IgD-negative memory B cell (primary cell): ENCODE measurements at regions not wholly inside any gene's neighbourhood (a gene's known extent, or its start where the extent isn't known, plus 50 kb on each side); places are given as distances from the start of the nearest gene placed in this dataset.

ENCODE experiments used
- H3K27ac Mint-ChIP-seq, 3 donors: one replicate each; pipeline ENCODE4 v1.8.0; 2020 to 2022; ENCODE audit warnings: mild to moderate bottlenecking in 3 of 3, mixed read lengths in 3 of 3, moderate library complexity in 1 of 3
- H3K27me3 Mint-ChIP-seq: one replicate; pipeline ENCODE4 v1.8.0; 2021; ENCODE audit warnings: mixed read lengths
- H3K36me3 Mint-ChIP-seq: one replicate; pipeline ENCODE4 v1.8.0; 2020; ENCODE audit warnings: mild to moderate bottlenecking, mixed read lengths
- H3K4me1 Mint-ChIP-seq, 3 donors: one replicate each; pipeline ENCODE4 v1.8.0; 2020 to 2022; ENCODE audit warnings: mixed read lengths in 3 of 3, mild to moderate bottlenecking in 1 of 3
- H3K4me3 Mint-ChIP-seq, 4 donors: one replicate each; pipeline ENCODE4 v1.8.0; 2020 to 2022; ENCODE audit warnings: mild to moderate bottlenecking in 4 of 4, mixed read lengths in 4 of 4, moderate library complexity in 3 of 4
- H3K9me3 Mint-ChIP-seq, 3 donors: one replicate each; pipeline ENCODE4 v1.8.0; 2020 to 2021; ENCODE audit warnings: mixed read lengths in 3 of 3, mild to moderate bottlenecking in 1 of 3

DNA sequence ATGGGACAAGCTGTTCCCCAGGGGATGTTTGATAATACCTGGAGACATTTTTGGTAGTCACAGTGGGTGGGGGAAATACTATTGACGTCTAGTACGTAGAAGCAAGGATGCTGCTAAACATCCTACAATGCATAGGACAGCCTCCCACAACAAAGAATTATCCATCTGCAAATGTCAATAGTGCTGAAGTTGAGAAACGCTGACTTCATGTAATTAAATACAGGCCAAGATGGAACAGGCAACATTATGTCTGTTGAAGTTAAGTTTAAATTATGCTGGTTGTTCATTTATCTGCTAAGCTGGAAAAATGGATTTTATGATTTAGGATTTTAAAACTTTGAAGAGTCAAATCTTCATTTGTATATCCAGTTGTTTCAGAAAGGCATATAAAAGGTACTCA, 341.2 kb upstream of the DYNLRB2 start:
- Mint-ChIP-seq H3K27ac (no peak overlapping the region), H3K36me3 (no peaks in the 10 kb centered on the region)

DNA sequence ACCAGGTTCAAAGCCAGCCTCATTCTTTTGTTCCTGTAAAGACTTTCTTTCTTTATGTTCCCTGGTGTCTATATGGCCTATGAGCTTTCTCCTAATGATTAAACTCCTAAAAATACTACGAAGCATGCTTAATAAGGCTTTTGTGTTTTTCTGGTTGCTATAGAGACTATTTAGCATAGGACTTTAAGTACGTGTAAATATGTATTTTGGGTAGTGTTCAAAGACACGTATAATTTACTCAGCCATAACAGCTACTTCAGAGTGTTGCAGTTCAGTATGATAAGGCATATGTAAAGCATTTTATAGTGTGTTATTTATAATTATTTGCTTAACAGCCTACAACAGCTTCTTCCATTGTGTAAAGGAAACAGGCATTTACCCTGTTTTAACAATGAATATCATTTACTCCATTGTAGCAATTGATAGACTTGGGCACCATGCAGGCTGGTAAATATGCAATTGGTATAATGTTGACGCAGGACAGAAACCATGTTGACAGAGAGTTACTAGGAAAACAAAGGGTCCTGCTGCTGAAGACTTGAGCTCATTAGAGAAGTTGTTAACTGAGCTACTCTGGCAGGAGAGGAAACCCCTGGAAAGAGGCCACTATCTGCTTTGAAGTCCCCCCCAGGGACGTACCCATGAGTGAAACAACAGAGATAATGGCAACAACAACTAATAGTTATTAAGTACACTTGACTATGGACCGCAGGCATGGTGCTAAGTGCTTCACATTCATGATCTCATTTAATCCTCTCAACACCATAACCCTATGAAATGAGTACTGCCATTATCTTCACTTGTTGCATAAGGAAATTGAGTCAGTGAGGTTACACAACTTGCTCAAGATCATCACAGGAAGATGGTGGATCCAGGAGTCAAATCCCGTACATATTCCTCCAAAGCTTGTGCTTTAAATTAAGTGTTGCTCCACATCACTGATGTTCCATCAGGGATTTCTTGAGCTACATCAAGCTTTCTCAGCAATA, 342.2 kb upstream of the DYNLRB2 start:
- Mint-ChIP-seq H3K4me1 (no peaks in the 10 kb centered on the region), H3K27ac (no peak overlapping the region), H3K27me3 (peaks cover 6% of the 10 kb centered on the region), H3K9me3 (no peaks in the 10 kb centered on the region), H3K4me3 (no peak overlapping the region), H3K36me3 (no peaks in the 10 kb centered on the region)

More for the DNA sequence above, 341.2 kb upstream of the DYNLRB2 start:
- no peaks in the 10 kb centered on the region for H3K9me3 Mint-ChIP-seq
- no peaks in the 10 kb centered on the region for H3K4me1 Mint-ChIP-seq
- peaks cover 4% of the 10 kb centered on the region for H3K27me3 Mint-ChIP-seq
- no peak overlapping the region for H3K4me3 Mint-ChIP-seq

DNA sequence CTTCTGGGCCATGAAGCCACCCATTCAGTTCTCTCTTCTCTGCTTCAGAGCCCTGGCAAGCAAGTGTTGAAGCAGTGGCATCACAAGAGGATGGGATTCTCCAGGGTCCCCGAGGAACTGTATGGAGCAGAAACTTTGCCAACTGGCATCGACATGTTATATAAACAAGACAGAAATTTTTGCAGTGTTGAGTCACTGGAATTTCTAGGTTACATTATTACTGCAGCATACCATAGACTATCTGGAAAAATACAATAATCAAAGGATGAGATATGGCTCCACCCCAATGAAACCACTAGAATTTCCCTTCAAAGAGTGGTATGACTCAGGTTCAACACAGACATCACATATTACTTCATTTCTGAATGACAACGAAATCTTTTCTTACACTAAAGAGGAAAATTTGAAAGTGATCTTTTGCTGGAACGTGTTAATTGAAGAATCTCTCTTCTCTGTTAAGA, 343.0 kb upstream of the DYNLRB2 start:
- Mint-ChIP-seq H3K4me1 (no peaks in the 10 kb centered on the region), H3K27ac (no peak overlapping the region), H3K9me3 (no peaks in the 10 kb centered on the region), H3K36me3 (no peaks in the 10 kb centered on the region), H3K27me3 (peaks cover 6% of the 10 kb centered on the region), H3K4me3 (no peak overlapping the region)

DNA sequence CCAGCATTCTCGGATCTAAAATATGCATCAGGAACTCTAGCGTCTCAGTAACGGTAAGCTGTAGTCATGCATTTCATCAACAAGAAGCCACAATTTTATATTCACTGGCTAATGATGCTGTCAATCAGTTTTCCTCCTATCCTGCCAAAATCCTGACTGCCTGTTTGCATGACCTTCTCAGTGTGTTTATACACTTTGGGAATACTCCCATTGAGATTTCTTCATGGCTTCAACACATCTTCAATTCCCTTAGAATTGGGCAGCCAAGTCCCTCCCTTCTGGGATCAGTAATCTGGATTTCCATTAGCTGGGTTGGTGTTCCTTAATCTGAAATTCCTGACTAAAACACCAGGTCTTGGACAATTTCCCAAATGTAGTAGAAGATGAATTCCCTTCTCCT, 348.9 kb upstream of the DYNLRB2 start:
- H3K4me1 Mint-ChIP-seq: no peaks in the 10 kb centered on the region
- H3K9me3 Mint-ChIP-seq: peaks cover 0 to 3% (median 0%) of the 10 kb centered on the region in 3 donors
- no peaks in the 10 kb centered on the region for H3K36me3 Mint-ChIP-seq
- H3K4me3 Mint-ChIP-seq: peak overlapping the region in 1 of 4 donors; percentile 29
- H3K27ac Mint-ChIP-seq: no peak overlapping the region
- peaks cover 10% of the 10 kb centered on the region for H3K27me3 Mint-ChIP-seq

DNA sequence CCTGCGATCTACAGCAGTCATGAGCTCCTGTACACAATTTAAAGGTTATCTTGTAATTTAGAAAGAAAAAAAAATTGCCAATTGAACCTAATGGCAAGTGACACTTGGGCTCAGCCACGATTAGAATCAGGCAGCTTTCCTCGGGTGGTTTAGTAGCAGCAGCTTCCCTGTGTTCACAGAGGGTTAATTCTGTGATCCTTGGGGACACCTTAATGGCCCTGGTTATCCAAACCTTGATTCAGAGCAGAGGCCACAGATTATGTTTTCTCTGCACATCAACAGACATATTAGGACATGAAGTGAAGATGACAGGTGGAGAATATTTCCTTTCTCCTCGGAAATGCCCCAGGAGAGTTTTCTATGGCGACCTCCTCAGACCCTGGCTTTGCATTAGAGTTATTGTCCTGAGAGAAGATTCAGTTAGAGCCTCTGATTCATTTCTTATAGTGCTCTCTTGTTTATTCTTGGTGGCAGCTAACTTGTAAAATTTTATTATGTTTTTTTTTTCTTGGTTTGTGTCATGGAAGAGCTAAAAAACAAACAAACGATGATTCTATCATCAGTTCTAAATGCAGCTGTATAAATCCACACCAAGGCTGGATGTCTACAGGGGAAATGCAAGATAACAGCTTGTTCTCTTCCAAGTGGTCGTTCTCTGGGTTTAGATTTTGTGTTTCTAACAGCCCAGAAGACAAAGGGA, 351.2 kb upstream of the DYNLRB2 start:
- peaks cover 6% of the 10 kb centered on the region for H3K27me3 Mint-ChIP-seq
- H3K4me1 Mint-ChIP-seq: no peaks in the 10 kb centered on the region
- H3K27ac Mint-ChIP-seq: no peak overlapping the region
- H3K9me3 Mint-ChIP-seq: peaks cover 0 to 7% (median 6%) of the 10 kb centered on the region in 3 donors
- H3K4me3 Mint-ChIP-seq: no peak overlapping the region
- H3K36me3 Mint-ChIP-seq: no peaks in the 10 kb centered on the region

DNA sequence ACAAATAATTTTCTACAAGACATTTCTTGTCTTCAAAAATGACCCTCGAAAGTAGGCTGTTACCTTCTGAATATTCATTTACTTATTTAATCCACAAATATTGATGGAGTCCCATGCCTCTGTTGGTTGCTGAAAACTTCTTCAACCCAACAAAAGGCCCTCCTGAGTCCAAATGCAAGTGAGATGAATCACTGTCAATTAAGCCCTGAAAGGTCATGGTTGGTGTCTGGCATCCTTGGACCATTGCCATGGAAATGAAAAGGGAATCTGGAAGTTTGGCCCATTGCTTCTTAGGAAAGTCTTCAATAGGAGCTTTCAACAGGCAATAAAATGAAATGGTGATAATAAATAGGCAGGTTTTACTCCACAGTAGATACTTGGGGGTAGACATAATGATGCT, 364.7 kb upstream of the DYNLRB2 start:
- Mint-ChIP-seq H3K4me3 (no peak overlapping the region), H3K36me3 (no peaks in the 10 kb centered on the region), H3K27me3 (peaks cover 12% of the 10 kb centered on the region), H3K9me3 (peaks cover 0 to 1% (median 0%) of the 10 kb centered on the region in 3 donors), H3K4me1 (no peaks in the 10 kb centered on the region), H3K27ac (no peak overlapping the region)

DNA sequence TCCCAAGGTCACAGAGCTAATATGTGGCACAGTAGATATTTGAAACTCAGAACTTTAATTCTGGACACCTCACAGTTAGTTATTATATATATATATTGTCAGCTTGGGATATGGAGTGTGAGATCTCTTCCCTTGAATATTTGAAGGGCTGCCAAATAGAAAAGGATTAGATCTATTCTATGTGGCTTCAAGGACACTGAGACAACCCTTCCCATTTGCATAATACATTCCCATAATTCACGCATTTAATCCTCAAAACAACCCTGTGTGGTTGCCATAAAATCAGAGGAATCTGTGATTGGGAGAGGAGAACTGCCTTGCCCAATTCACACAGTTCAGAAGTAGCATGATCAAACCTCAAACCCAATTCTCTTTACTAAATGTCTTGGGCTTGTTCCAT, 365.8 kb upstream of the DYNLRB2 start:
- Mint-ChIP-seq H3K27ac (no peak overlapping the region), H3K36me3 (no peaks in the 10 kb centered on the region), H3K27me3 (peaks cover 13% of the 10 kb centered on the region), H3K9me3 (peaks cover 0 to 1% (median 0%) of the 10 kb centered on the region in 3 donors), H3K4me3 (no peak overlapping the region), H3K4me1 (no peaks in the 10 kb centered on the region)

DNA sequence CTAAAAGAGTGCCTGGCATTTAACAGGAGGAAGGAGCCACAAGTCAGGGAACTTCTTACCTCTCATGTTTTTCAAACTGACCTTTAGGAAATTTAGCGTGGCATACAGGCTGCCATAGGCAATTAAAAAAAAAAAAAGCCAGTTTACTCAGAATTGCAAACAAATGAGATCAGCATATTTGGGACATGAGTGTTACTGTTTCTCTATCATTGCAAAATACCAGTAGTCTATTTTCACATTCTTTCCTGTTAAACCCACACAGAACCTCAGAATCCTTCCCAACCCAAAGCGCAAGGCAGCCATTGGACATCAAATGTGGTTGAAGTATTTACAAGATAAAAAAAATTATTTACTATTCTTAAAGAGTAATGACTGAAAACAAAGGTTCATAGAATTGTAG, 366.4 kb upstream of the DYNLRB2 start:
- Mint-ChIP-seq H3K4me1 (no peaks in the 10 kb centered on the region), H3K36me3 (no peaks in the 10 kb centered on the region), H3K27ac (no peak overlapping the region), H3K9me3 (peaks cover 0 to 1% (median 0%) of the 10 kb centered on the region in 3 donors), H3K27me3 (peaks cover 13% of the 10 kb centered on the region), H3K4me3 (no peak overlapping the region)

DNA sequence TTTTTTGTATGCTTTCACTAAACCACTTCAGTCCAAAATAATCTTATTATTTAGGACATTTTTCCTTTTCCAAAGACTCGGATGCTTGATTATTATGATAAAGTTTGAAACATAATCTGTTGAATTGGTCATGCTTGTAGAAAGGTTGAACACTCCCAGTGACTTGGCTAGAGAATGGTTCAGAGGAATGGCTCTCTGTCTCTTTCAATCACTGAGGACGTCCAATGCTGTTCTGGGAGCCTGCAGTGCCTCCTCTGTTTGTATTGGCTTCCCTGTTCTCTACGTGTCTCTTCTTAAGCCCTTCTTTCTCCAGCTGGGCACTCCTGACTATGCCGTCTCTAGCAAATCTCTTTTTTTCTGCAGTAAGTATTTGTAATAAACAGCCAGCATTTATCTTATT, 369.0 kb upstream of the DYNLRB2 start:
- Mint-ChIP-seq H3K36me3 (no peaks in the 10 kb centered on the region), H3K9me3 (no peaks in the 10 kb centered on the region), H3K4me3 (no peak overlapping the region), H3K27ac (no peak overlapping the region), H3K27me3 (peaks cover 6% of the 10 kb centered on the region), H3K4me1 (no peaks in the 10 kb centered on the region)

DNA sequence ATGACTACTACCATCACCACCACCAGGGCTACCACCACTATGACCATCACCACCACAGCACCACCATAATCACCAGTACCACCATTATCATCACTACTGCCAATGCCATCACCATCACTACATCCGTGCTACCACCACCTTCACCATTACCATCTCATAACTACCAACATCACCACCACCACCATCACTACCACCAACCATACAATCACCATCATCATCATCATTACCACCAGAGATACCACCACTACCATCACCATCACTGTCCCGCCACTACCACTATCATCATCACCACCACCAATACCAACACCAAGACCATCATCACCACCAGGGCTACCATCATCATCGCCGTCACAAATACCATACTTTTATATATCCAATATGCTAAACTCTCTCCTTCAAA, 369.6 kb upstream of the DYNLRB2 start:
- Mint-ChIP-seq H3K27ac (no peak overlapping the region), H3K27me3 (peaks cover 6% of the 10 kb centered on the region), H3K9me3 (peaks cover 0 to 1% (median 0%) of the 10 kb centered on the region in 3 donors), H3K4me1 (no peaks in the 10 kb centered on the region), H3K36me3 (no peaks in the 10 kb centered on the region), H3K4me3 (no peak overlapping the region)

DNA sequence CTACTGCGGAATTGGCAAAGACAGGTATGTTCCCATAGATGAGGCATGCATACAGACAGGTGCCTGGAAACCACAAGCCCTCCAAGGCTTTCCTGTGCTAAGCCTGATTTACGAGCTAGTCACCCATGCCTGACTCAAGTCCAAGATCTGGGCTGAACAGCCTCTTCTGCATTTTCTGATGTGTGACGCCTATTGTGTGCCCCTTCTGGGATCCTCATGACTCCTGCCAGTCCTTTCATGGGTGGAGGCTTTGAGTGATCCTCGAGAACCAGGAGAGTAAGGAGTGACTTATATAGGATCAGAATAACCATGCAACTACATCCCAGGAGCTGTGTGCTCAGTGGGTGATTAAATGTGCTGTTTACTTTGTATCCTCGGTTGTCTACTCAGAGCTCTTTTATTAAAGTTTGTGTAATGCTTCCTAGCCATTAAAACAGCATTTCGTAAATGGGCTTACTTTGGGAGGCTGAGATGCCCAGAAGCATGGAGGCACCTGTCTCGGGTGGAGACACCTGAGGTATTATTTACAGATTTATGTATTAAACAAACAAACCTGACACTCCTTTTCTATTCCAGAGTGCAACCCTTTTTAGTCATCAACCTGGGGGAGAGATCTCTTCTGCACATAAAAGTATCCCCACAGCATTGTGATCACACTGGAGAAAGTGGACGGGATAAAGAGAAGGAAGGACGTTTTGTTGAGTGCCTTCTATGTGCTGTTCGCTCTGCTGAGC, 373.0 kb upstream of the DYNLRB2 start:
- Mint-ChIP-seq H3K27ac (no peak overlapping the region), H3K9me3 (peaks cover 0 to 2% (median 2%) of the 10 kb centered on the region in 3 donors), H3K4me3 (no peak overlapping the region), H3K4me1 (no peaks in the 10 kb centered on the region), H3K36me3 (no peaks in the 10 kb centered on the region), H3K27me3 (peaks cover 6% of the 10 kb centered on the region)

DNA sequence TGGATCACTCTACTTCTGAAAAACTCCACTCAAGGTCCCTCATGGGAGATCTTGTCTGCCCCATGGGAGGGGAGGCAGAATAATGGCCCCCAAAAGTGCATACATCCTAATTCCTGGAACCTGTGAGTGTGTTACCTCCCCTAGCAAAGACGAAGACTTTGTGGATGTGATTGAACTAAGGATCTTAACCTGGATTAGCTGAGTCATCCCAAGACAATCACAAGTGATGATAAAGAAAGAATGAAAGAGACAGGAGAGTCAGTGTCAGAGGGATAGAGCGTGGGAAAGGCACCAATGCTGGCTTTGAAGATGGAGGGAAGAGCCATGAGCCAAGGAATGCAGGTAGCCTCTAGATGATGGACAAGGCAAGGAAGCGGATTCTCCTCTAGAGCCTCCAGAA, 374.7 kb upstream of the DYNLRB2 start:
- Mint-ChIP-seq H3K9me3 (peaks cover 0 to 3% (median 2%) of the 10 kb centered on the region in 3 donors), H3K36me3 (no peaks in the 10 kb centered on the region), H3K27me3 (peaks cover 6% of the 10 kb centered on the region), H3K27ac (no peak overlapping the region), H3K4me1 (no peaks in the 10 kb centered on the region), H3K4me3 (no peak overlapping the region)

DNA sequence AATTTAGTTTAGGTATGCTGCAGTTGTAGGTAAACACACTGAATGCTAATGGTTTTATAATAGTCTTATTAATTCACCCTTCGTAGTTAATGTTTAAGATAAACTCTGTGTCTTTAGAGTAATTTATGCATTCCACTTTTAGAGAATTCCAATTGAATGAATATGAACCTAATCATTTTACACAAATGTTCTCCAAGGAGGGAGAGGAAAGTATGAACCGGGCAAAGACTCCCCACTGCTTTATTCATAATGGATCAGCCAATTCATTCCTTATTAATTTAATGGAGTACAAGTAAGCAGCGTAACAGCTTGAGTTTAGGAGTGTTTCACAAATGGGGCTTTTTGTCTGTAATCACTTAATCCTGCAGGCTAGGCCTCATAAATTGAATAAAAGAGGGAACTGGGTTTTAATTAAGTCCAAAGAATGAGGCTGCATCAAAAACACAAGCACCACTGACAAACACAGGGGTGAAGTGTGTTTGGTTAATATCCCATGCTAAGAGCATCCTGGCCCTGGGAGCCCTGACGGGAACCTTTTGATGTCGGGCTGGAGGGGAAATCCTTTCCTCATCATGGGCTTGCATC, 375.7 kb upstream of the DYNLRB2 start:
- Mint-ChIP-seq H3K36me3 (no peaks in the 10 kb centered on the region), H3K4me3 (no peak overlapping the region), H3K4me1 (no peaks in the 10 kb centered on the region), H3K27me3 (peaks cover 4% of the 10 kb centered on the region), H3K9me3 (peaks cover 0 to 4% (median 2%) of the 10 kb centered on the region in 3 donors), H3K27ac (no peak overlapping the region)

DNA sequence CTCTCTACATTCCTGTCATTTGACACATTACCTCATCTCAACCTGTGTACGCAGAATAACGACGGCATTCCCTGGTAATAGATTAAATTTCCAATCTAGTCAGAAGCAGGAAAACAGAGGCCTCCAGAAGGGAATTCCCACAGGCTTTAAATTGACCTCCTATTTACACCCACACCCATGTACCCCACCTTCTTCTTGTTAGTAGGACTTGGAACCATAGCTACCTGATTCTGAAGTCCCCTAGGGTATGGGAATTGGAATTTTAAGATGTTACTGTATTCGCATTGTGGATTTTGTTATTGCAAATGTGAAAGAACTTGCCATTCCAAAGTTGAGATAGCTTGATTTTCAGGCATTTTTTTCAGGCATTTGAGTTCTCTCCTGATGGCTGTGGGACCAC, 377.5 kb upstream of the DYNLRB2 start:
- no peak overlapping the region for H3K4me3 Mint-ChIP-seq
- no peaks in the 10 kb centered on the region for H3K36me3 Mint-ChIP-seq
- peaks cover 0 to 4% (median 2%) of the 10 kb centered on the region in 3 donors for H3K9me3 Mint-ChIP-seq
- H3K27ac Mint-ChIP-seq: no peak overlapping the region
- peaks cover 1% of the 10 kb centered on the region for H3K27me3 Mint-ChIP-seq
- no peaks in the 10 kb centered on the region for H3K4me1 Mint-ChIP-seq
